Body of pancreas (tissue), 4 donors: ENCODE measurements at regions not wholly inside any gene's neighbourhood (a gene's known extent, or its start where the extent isn't known, plus 50 kb on each side); places are given as distances from the start of the nearest gene placed in this dataset.

Experiments used
- CTCF ChIP-seq, 7 experiments: fragments of 450-650 bp in 4 of 7; fragments of 200-600 bp in 3 of 7; sonication (generic) in 3 of 7; IDR thresholded peaks; one replicate each; pipeline ENCODE4 v1.5.1; 2016 to 2019; ENCODE audit warnings: antibody characterized with exemption in 7 of 7
- POLR2A ChIP-seq, 3 donors: fragments of 450-650 bp; IDR thresholded peaks; one replicate each; pipeline ENCODE4 v1.6.1; 2016; ENCODE audit warnings: antibody characterized with exemption in 3 of 3, mild to moderate bottlenecking in 2 of 3

- TF ChIP-seq POLR2A (IDR thresholded peaks at IDR 0.05) (no peak), CTCF (IDR thresholded peaks at IDR 0.05) (no peak)
Observed at GRCh38 chr16:17560548-17560947, 89.8 kb upstream of the XYLT1 start.
